Neural crest cell (in vitro differentiated cells): ENCODE measurements at regions not wholly inside any gene's neighbourhood (a gene's known extent, or its start where the extent isn't known, plus 50 kb on each side); places are given as distances from the start of the nearest gene placed in this dataset.

Experiments
- DNase-seq: peaks from one replicate; pipeline ENCODE4 v3.0.0; 2021; ENCODE audit warnings: low read depth, mixed read lengths, low spot score
- H3K27ac Mint-ChIP-seq: one replicate; pipeline ENCODE4 v1.8.0; 2021; ENCODE audit warnings: mild to moderate bottlenecking, mixed read lengths; ENCODE audit not compliant: unreplicated experiment
- H3K27me3 Mint-ChIP-seq: 2 replicates; pipeline ENCODE4 v1.8.0; 2021; ENCODE audit warnings: low read depth, mild to moderate bottlenecking, mixed read lengths
- H3K36me3 Mint-ChIP-seq: 2 replicates; pipeline ENCODE4 v1.8.0; 2021; ENCODE audit warnings: low read depth, mild to moderate bottlenecking, mixed read lengths
- H3K4me1 Mint-ChIP-seq: 2 replicates; pipeline ENCODE4 v1.8.0; 2021; ENCODE audit warnings: mixed read lengths
- H3K4me3 Mint-ChIP-seq: one replicate; pipeline ENCODE4 v1.8.0; 2021; ENCODE audit warnings: mild to moderate bottlenecking, mixed read lengths
- H3K9me3 Mint-ChIP-seq: 2 replicates; pipeline ENCODE4 v1.8.0; 2021; ENCODE audit warnings: mixed read lengths
- CTCF ChIP-seq: fragments of 200-600 bp; sonication (generic); conservative IDR thresholded peaks from 2 replicates; pipeline ENCODE4 v1.5.0; 2021; ENCODE audit warnings: antibody characterized with exemption, mild to moderate bottlenecking

DNA sequence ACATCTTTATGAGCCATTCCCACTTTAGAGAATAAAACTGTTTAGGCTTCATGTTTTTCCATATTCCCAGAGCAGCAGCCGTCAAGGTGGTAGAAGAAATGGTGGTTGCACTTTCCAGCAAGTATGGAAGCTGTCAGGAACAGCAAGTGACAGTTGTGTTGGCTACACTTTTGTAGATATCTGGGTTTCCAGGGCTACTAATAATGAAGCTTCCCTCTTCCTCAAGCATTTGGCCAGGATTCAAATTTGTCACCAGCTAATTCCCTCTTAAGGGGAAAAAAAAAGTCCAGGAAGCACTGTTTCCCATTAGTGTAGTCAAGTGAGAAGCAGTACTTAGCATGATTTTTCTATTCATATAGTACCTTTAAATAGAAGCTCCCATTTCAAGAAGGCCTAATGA lies 252.8 kb downstream of the IGSF11 start:
- H3K9me3 Mint-ChIP-seq, result no peaks in the 10 kb centered on the region
- no peak for TF ChIP-seq CTCF

DNA sequence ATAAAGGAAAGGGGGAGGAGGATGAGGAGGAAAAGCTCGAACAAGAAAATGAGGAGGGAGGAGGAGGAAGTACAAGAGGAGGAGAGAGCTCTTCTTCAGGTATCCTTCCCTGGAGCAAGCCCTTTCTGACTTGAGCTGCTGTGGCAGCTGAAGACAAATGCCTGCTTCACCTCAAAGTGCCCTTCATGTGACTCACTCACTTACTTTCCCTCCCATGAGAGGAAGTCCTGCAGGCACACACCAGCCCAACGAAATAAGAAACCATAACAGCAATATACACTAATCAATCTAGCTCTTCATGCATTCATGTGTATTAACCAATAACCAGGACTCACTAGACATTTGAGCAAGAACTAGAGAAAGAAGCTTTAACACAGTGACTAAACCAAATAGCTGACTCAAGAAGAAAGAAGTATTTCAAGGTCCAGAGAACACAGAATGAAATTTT lies 251.9 kb downstream of the IGSF11 start:
- no peak overlapping the region for H3K4me3 Mint-ChIP-seq

More for the DNA sequence above, 252.8 kb downstream of the IGSF11 start:
- H3K27ac Mint-ChIP-seq, result no peak overlapping the region
- H3K27me3 Mint-ChIP-seq, result no peaks in the 10 kb centered on the region
- H3K4me3 Mint-ChIP-seq, result no peak overlapping the region
- peaks cover 12% of the 10 kb centered on the region for H3K4me1 Mint-ChIP-seq
- H3K36me3 Mint-ChIP-seq, result no peaks in the 10 kb centered on the region
- DNase-seq, result no peak

DNA sequence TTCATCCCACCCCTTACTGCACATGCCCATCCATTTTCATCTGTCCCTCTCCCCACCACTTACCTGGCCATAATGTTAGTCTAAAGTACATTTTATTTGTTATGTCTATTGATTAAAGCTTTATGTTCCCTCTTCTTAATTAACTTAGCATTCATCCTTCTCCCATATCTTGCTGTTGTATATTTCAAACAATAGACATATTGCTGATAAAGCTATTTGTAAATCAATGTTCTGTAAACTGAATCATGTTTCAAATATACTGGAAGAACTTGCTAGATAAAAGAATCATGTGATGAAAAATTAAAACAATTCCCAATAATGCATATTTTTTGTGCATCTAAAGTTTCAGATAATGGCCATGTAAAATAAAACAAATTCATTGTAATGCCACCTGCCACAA lies 249.2 kb downstream of the IGSF11 start:
- Mint-ChIP-seq H3K4me1 (peaks cover 12% of the 10 kb centered on the region), H3K27me3 (no peaks in the 10 kb centered on the region), H3K27ac (no peak overlapping the region)

More for the DNA sequence above, 251.9 kb downstream of the IGSF11 start:
- H3K27ac Mint-ChIP-seq, result no peak overlapping the region
- no peak for TF ChIP-seq CTCF
- no peaks in the 10 kb centered on the region for H3K36me3 Mint-ChIP-seq
- no peaks in the 10 kb centered on the region for H3K9me3 Mint-ChIP-seq
- no peaks in the 10 kb centered on the region for H3K27me3 Mint-ChIP-seq
- DNase-seq, result no peak
- H3K4me1 Mint-ChIP-seq, result peaks cover 12% of the 10 kb centered on the region

DNA sequence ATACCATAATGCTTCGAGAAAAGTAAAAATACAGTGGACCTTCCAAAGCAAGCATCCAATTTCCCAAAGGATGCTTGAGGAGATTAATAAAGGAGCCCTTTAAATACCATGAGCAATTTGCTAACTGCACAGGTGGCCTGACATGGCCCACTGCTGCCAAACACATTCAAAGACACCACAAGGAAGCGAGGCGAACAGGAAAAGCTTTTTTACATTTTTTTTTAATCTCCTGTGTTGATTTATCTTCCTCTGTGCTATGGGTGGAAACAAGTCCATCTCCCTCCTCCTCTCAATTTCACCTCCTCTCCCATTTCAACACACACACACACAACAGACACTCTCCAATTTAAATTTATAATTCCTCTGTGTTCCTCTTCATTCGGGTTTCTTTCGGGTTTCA lies 243.4 kb downstream of the IGSF11 start:
- TF ChIP-seq CTCF, result no peak
- Mint-ChIP-seq H3K9me3 (no peaks in the 10 kb centered on the region), H3K4me3 (no peak overlapping the region), H3K4me1 (no peaks in the 10 kb centered on the region), H3K27me3 (no peaks in the 10 kb centered on the region), H3K27ac (no peak overlapping the region), H3K36me3 (no peaks in the 10 kb centered on the region)
- DNase-seq, result no peak

More for the DNA sequence above, 249.2 kb downstream of the IGSF11 start:
- Mint-ChIP-seq H3K9me3 (no peaks in the 10 kb centered on the region), H3K4me3 (no peak overlapping the region), H3K36me3 (no peaks in the 10 kb centered on the region)
- no peak for DNase-seq
- TF ChIP-seq CTCF, result no peak

GRCh38 chr3:118792191-118792590 lies 242.5 kb downstream of the IGSF11 start:
- H3K27me3 Mint-ChIP-seq, result no peaks in the 10 kb centered on the region
- no peaks in the 10 kb centered on the region for H3K36me3 Mint-ChIP-seq
- no peaks in the 10 kb centered on the region for H3K9me3 Mint-ChIP-seq
- H3K4me3 Mint-ChIP-seq, result no peak overlapping the region
- no peak for DNase-seq
- no peak overlapping the region for H3K27ac Mint-ChIP-seq
- no peaks in the 10 kb centered on the region for H3K4me1 Mint-ChIP-seq
- TF ChIP-seq CTCF, result no peak

DNA sequence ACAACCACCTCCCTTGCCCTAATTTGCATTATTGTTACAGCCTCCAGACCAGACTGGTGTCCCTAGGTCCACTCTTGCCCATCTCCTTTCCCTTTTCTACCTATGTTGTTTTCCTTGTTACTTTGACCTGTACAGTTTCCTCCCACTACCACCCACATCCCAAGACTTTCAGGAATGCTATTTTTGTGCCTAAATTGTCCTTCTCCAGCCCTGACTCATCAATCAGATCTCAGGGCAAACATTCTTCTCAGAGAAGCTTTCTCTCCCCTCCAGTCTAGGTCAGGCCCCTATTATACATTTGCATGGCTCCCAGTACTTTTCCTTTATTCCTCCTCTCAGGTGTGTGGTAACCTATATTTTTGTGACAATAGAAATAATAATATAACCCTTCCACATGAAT lies 241.5 kb downstream of the IGSF11 start:
- no peak for TF ChIP-seq CTCF
- Mint-ChIP-seq H3K4me3 (no peak overlapping the region), H3K27ac (no peak overlapping the region), H3K4me1 (no peaks in the 10 kb centered on the region), H3K27me3 (no peaks in the 10 kb centered on the region), H3K9me3 (no peaks in the 10 kb centered on the region), H3K36me3 (no peaks in the 10 kb centered on the region)
- DNase-seq, result no peak
